Inferior parietal cortex (tissue), 1 donor: ENCODE measurements at regions not wholly inside any gene's neighbourhood (a gene's known extent, or its start where the extent isn't known, plus 50 kb on each side); places are given as distances from the start of the nearest gene placed in this dataset.
"Not testable (repeated sequence)": the region's sequence is repeated elsewhere in the genome, so short reads cannot be mapped to it uniquely, and the experiment has no call there.

Experiments used
- DNase-seq: peaks from one replicate; pipeline ENCODE4 v3.0.0-alpha.2; 2016; ENCODE audit errors: extremely low spot score

- DNase-seq, result no peak
Measured at GRCh38 chr5:172548981-172549687, 91.9 kb upstream of the NEURL1B start.

GRCh38 chr5:172548311-172548731, 92.7 kb upstream of the NEURL1B start:
- DNase-seq, result peak; percentile 36

GRCh38 chr5:172546196-172546595, 91.9 kb upstream of the SH3PXD2B start:
- DNase-seq, result no peak

GRCh38 chr5:172545291-172545801, 91.0 kb upstream of the SH3PXD2B start:
- no peak for DNase-seq

GRCh38 chr5:172544371-172545095, 90.2 kb upstream of the SH3PXD2B start:
- no peak for DNase-seq

GRCh38 chr5:172543484-172544298, 89.4 kb upstream of the SH3PXD2B start:
- DNase-seq, result no peak

GRCh38 chr5:172542651-172543131, 88.4 kb upstream of the SH3PXD2B start:
- no peak for DNase-seq

- DNase-seq, result no peak
Measured at GRCh38 chr5:172541773-172542136, 87.4 kb upstream of the SH3PXD2B start.

- DNase-seq, result no peak
Measured at GRCh38 chr5:172541099-172541772, 86.9 kb upstream of the SH3PXD2B start.

- DNase-seq, result no peak
Measured at GRCh38 chr5:172540099-172540870, 86.0 kb upstream of the SH3PXD2B start.

- no peak for DNase-seq
Measured at GRCh38 chr5:172535108-172535445, 80.8 kb upstream of the SH3PXD2B start.

GRCh38 chr5:172534229-172535107, 80.1 kb upstream of the SH3PXD2B start:
- no peak for DNase-seq

- DNase-seq, result peak; percentile 27
Measured at GRCh38 chr5:172533399-172534228, 79.3 kb upstream of the SH3PXD2B start.

GRCh38 chr5:172533058-172533398, 78.7 kb upstream of the SH3PXD2B start:
- no peak for DNase-seq

GRCh38 chr5:172532439-172532838, 78.1 kb upstream of the SH3PXD2B start:
- DNase-seq, result not testable (repeated sequence)

GRCh38 chr5:172531704-172532026, 77.3 kb upstream of the SH3PXD2B start:
- no peak for DNase-seq

- no peak for DNase-seq
Measured at GRCh38 chr5:172530878-172531703, 76.8 kb upstream of the SH3PXD2B start.

GRCh38 chr5:172530406-172530805, 76.1 kb upstream of the SH3PXD2B start:
- DNase-seq, result no peak
